ENCODE measurements at regions not wholly inside any gene's neighbourhood (a gene's known extent, or its start where the extent isn't known, plus 50 kb on each side); places are given as distances from the start of the nearest gene placed in this dataset.

- Mint-ChIP-seq H3K27me3 (peaks cover 3 to 8% of the 10 kb centered on the region in 2 donors), H3K9me3 (no peaks in the 10 kb centered on the region), H3K36me3 (no peaks in the 10 kb centered on the region), H3K4me1 (ENCODE audit: low read depth in 2 of 2) (peaks cover 11 to 28% of the 10 kb centered on the region in 2 donors), H3K27ac (no peak overlapping the region), H3K4me3 (no peak overlapping the region)
- no peak for ATAC-seq
- DNase-seq (ENCODE audit: low spot score) = no peak
These were observed 52.7 kb upstream of the PELI1 start for GRCh38 chr2:64196963-64197362.

GRCh38 chr2:64201151-64201550 lies 56.9 kb upstream of the PELI1 start:
- peaks cover 20 to 33% of the 10 kb centered on the region in 2 donors for H3K4me1 Mint-ChIP-seq (ENCODE audit: low read depth in 2 of 2)
- no peak overlapping the region for H3K4me3 Mint-ChIP-seq
- H3K27ac Mint-ChIP-seq = peak overlapping the region in 1 of 2 donors; percentile 51
- peaks cover 0 to 8% of the 10 kb centered on the region in 2 donors for H3K27me3 Mint-ChIP-seq
- no peaks in the 10 kb centered on the region for H3K36me3 Mint-ChIP-seq
- ATAC-seq (no peak), DNase-seq (ENCODE audit: low spot score) (no peak)
- no peaks in the 10 kb centered on the region for H3K9me3 Mint-ChIP-seq

- no peaks in the 10 kb centered on the region for H3K9me3 Mint-ChIP-seq
- peak overlapping the region in 1 of 2 donors; percentile 98 for H3K27ac Mint-ChIP-seq
- no peak for ATAC-seq
- peaks cover 25 to 39% of the 10 kb centered on the region in 2 donors for H3K4me1 Mint-ChIP-seq (ENCODE audit: low read depth in 2 of 2)
- no peak overlapping the region for H3K4me3 Mint-ChIP-seq
- no peak for DNase-seq (ENCODE audit: low spot score)
- H3K27me3 Mint-ChIP-seq = peaks cover 0 to 2% of the 10 kb centered on the region in 2 donors
- no peaks in the 10 kb centered on the region for H3K36me3 Mint-ChIP-seq
These were observed 58.1 kb upstream of the PELI1 start for GRCh38 chr2:64202206-64202845.

GRCh38 chr2:64203131-64203857 lies 59.1 kb upstream of the PELI1 start:
- Mint-ChIP-seq H3K4me3 (peak overlapping the region; percentile 85), H3K36me3 (no peaks in the 10 kb centered on the region), H3K9me3 (no peaks in the 10 kb centered on the region), H3K27me3 (no peaks in the 10 kb centered on the region), H3K4me1 (ENCODE audit: low read depth in 2 of 2) (peaks cover 25 to 37% of the 10 kb centered on the region in 2 donors), H3K27ac (peak overlapping the region; percentile 90 to 98)
- ATAC-seq = peak in 1 of 2 donors; percentile 28
- no peak for DNase-seq (ENCODE audit: low spot score)

GRCh38 chr2:64203858-64204632 lies 59.8 kb upstream of the PELI1 start:
- Mint-ChIP-seq H3K27me3 (no peaks in the 10 kb centered on the region), H3K9me3 (no peaks in the 10 kb centered on the region), H3K27ac (peak overlapping the region; percentile 90 to 98), H3K4me1 (ENCODE audit: low read depth in 2 of 2) (peaks cover 25 to 41% of the 10 kb centered on the region in 2 donors), H3K36me3 (no peaks in the 10 kb centered on the region), H3K4me3 (peak overlapping the region; percentile 85)
- DNase-seq (ENCODE audit: low spot score) (peak; percentile 84), ATAC-seq (peak; percentile 82 to 93)

- H3K4me3 Mint-ChIP-seq = peak overlapping the region; percentile 85
- peak overlapping the region; percentile 90 to 98 for H3K27ac Mint-ChIP-seq
- no peaks in the 10 kb centered on the region for H3K27me3 Mint-ChIP-seq
- ATAC-seq = peak in 1 of 2 donors; percentile 12
- no peak for DNase-seq (ENCODE audit: low spot score)
- no peaks in the 10 kb centered on the region for H3K9me3 Mint-ChIP-seq
- peaks cover 25 to 47% of the 10 kb centered on the region in 2 donors for H3K4me1 Mint-ChIP-seq (ENCODE audit: low read depth in 2 of 2)
- no peaks in the 10 kb centered on the region for H3K36me3 Mint-ChIP-seq
These were observed 60.5 kb upstream of the PELI1 start for GRCh38 chr2:64204703-64205102.

- ATAC-seq (no peak), DNase-seq (ENCODE audit: low spot score) (no peak)
- Mint-ChIP-seq H3K27ac (peak overlapping the region in 1 of 2 donors; percentile 98), H3K27me3 (no peaks in the 10 kb centered on the region), H3K36me3 (no peaks in the 10 kb centered on the region), H3K4me1 (ENCODE audit: low read depth in 2 of 2) (peaks cover 25 to 51% of the 10 kb centered on the region in 2 donors), H3K4me3 (peak overlapping the region; percentile 10), H3K9me3 (no peaks in the 10 kb centered on the region)
These were observed 61.2 kb upstream of the PELI1 start for GRCh38 chr2:64205415-64205814.

GRCh38 chr2:64207573-64207972 lies 63.4 kb upstream of the PELI1 start:
- Mint-ChIP-seq H3K27me3 (peaks cover 0 to 7% of the 10 kb centered on the region in 2 donors), H3K36me3 (no peaks in the 10 kb centered on the region), H3K27ac (peak overlapping the region in 1 of 2 donors; percentile 66), H3K4me1 (ENCODE audit: low read depth in 2 of 2) (peaks cover 44 to 59% of the 10 kb centered on the region in 2 donors), H3K4me3 (no peak overlapping the region), H3K9me3 (peaks cover 8% of the 10 kb centered on the region)
- ATAC-seq = no peak
- DNase-seq (ENCODE audit: low spot score) = no peak

- DNase-seq (ENCODE audit: low spot score) (no peak), ATAC-seq (no peak)
- H3K36me3 Mint-ChIP-seq = no peaks in the 10 kb centered on the region
- no peak overlapping the region for H3K4me3 Mint-ChIP-seq
- H3K4me1 Mint-ChIP-seq (ENCODE audit: low read depth in 2 of 2) = peaks cover 46 to 55% of the 10 kb centered on the region in 2 donors
- H3K9me3 Mint-ChIP-seq = peaks cover 8% of the 10 kb centered on the region
- H3K27me3 Mint-ChIP-seq = peaks cover 0 to 7% of the 10 kb centered on the region in 2 donors
- peak overlapping the region; percentile 96 to 99 for H3K27ac Mint-ChIP-seq
These were observed 66.6 kb upstream of the PELI1 start for GRCh38 chr2:64210816-64211215.

- no peak for ATAC-seq
- Mint-ChIP-seq H3K36me3 (no peaks in the 10 kb centered on the region), H3K27me3 (peaks cover 0 to 7% of the 10 kb centered on the region in 2 donors), H3K4me3 (peak overlapping the region; percentile 81), H3K4me1 (ENCODE audit: low read depth in 2 of 2) (peaks cover 46 to 55% of the 10 kb centered on the region in 2 donors), H3K27ac (peak overlapping the region; percentile 96 to 99), H3K9me3 (peaks cover 8% of the 10 kb centered on the region)
- DNase-seq (ENCODE audit: low spot score) = no peak
These were observed 67.2 kb upstream of the PELI1 start for GRCh38 chr2:64211276-64211921.

GRCh38 chr2:64212346-64212745 lies 68.1 kb upstream of the PELI1 start:
- Mint-ChIP-seq H3K4me1 (ENCODE audit: low read depth in 2 of 2) (peaks cover 42 to 51% of the 10 kb centered on the region in 2 donors), H3K36me3 (no peaks in the 10 kb centered on the region)

GRCh38 chr2:64212801-64213321 lies 68.6 kb upstream of the PELI1 start:
- ATAC-seq = peak; percentile 88 to 91
- peaks cover 8% of the 10 kb centered on the region for H3K9me3 Mint-ChIP-seq
- peak overlapping the region; percentile 81 for H3K4me3 Mint-ChIP-seq
- peaks cover 0 to 7% of the 10 kb centered on the region in 2 donors for H3K27me3 Mint-ChIP-seq
- H3K4me1 Mint-ChIP-seq (ENCODE audit: low read depth in 2 of 2) = peaks cover 41 to 51% of the 10 kb centered on the region in 2 donors
- DNase-seq (ENCODE audit: low spot score) = peak; percentile 76
- H3K27ac Mint-ChIP-seq = peak overlapping the region; percentile 96 to 99
- H3K36me3 Mint-ChIP-seq = no peaks in the 10 kb centered on the region

More at GRCh38 chr2:64212346-64212745, 68.1 kb upstream of the PELI1 start:
- H3K9me3 Mint-ChIP-seq = peaks cover 8% of the 10 kb centered on the region
- H3K27ac Mint-ChIP-seq = peak overlapping the region; percentile 96 to 99
- peak overlapping the region; percentile 81 for H3K4me3 Mint-ChIP-seq
- peaks cover 0 to 7% of the 10 kb centered on the region in 2 donors for H3K27me3 Mint-ChIP-seq
- ATAC-seq (peak; percentile 67 to 85), DNase-seq (ENCODE audit: low spot score) (peak; percentile 71)

All from natural killer cell treated with Interleukin-12 subunit alpha and Interleukin-12 subunit beta and Interleukin-15 and Interleukin-18, amount 100 ng/mL, for 72 hours (primary cell).